SH-SY5Y (cell line): ENCODE measurements at regions not wholly inside any gene's neighbourhood (a gene's known extent, or its start where the extent isn't known, plus 50 kb on each side); places are given as distances from the start of the nearest gene placed in this dataset.

Experiments used
- GATA2 ChIP-seq: IDR thresholded peaks from 2 replicates; pipeline ENCODE4 v1.6.1; 2011; ENCODE audit warnings: mild to moderate bottlenecking, low read depth, low read length
- GATA3 ChIP-seq: IDR thresholded peaks from 2 replicates; pipeline ENCODE4 v1.6.1; 2011; ENCODE audit warnings: low read depth, mild to moderate bottlenecking, low read length, moderate library complexity

DNA sequence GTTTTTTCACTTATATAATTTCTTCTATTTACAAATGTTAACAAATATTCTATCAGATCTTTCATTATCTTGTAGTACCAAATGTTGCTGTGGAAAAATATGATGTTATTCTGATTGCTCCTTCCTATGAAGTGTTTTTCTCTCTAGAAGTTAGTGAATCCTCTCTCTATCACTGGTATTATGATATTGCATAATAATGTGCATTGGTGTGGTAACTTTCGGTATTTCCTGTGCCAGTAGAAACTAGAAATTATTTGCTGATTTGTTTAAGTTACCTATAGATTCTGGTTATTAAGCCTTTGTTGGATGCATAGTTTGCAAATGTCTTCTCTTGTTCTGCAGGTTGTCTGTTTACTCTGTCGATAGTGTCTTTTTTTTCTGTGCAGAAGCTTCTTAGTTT is 342.5 kb downstream of the CENPW start:
- no peak for TF ChIP-seq GATA2
- no peak for TF ChIP-seq GATA3
